HepG2 (cell line): ENCODE measurements at regions not wholly inside any gene's neighbourhood (a gene's known extent, or its start where the extent isn't known, plus 50 kb on each side); places are given as distances from the start of the nearest gene placed in this dataset.

Source experiments
- ARNTL ChIP-seq: sonication (generic); formaldehyde crosslinking; IDR thresholded peaks from 2 replicates; pipeline ENCODE4 v1.4.0; 2020; ENCODE audit warnings: mild to moderate bottlenecking, missing genetic modification reagents
- CREB1 ChIP-seq, 2 experiments: fragments of 450-650 bp in 1 of 2; IDR thresholded peaks; 2 replicates each; pipeline ENCODE4 v1.6.1; 2016 to 2017; ENCODE audit warnings: control low read depth in 1 of 2, mild to moderate bottlenecking in 1 of 2, missing compliant biosample characterization in 1 of 2, missing genetic modification characterization in 1 of 2
- CTCF ChIP-seq: sonication (generic); formaldehyde crosslinking; IDR thresholded peaks from 2 replicates; pipeline ENCODE4 v1.5.0; 2020; ENCODE audit warnings: mild to moderate bottlenecking, missing genetic modification reagents, moderate library complexity
- POLR2A ChIP-seq, 2 experiments: IDR thresholded peaks; 2 replicates each; pipeline ENCODE4 v1.6.1; 2011; ENCODE audit warnings: low read depth in 2 of 2, low read length in 2 of 2, mild to moderate bottlenecking in 1 of 2, moderate library complexity in 1 of 2; ENCODE audit not compliant: insufficient read depth in 1 of 2
- RFX5 ChIP-seq: IDR thresholded peaks from 2 replicates; pipeline ENCODE4 v1.6.1; 2011; ENCODE audit warnings: low read depth, low read length, improper control_type of control experiment
- TBP ChIP-seq: sonication (generic); formaldehyde crosslinking; IDR thresholded peaks from 2 replicates; pipeline ENCODE4 v1.5.0; 2020; ENCODE audit warnings: missing genetic modification reagents
- USF2 ChIP-seq, 2 experiments: sonication (generic) in 1 of 2; formaldehyde crosslinking in 1 of 2; IDR thresholded peaks; 2 replicates each; pipeline versions ENCODE4 v1.5.1 to v1.6.1; 2011 to 2020; ENCODE audit warnings: borderline replicate concordance in 1 of 2, low read depth in 1 of 2, low read length in 1 of 2, mild to moderate bottlenecking in 1 of 2, missing genetic modification reagents in 1 of 2, moderate library complexity in 1 of 2
- ZNF256 ChIP-seq: sonication (generic); formaldehyde crosslinking; conservative IDR thresholded peaks from 2 replicates; pipeline ENCODE4 v1.4.0; 2020; ENCODE audit warnings: missing genetic modification reagents
- ZNF546 ChIP-seq: sonication (generic); formaldehyde crosslinking; conservative IDR thresholded peaks from 2 replicates; pipeline ENCODE4 v1.8.1; 2023; ENCODE audit warnings: mild to moderate bottlenecking, missing genetic modification reagents
- ZNF652 ChIP-seq: IDR thresholded peaks from 2 replicates; pipeline ENCODE4 v1.6.1; 2016; ENCODE audit warnings: low read depth, borderline replicate concordance
- TF ChIP-seq, protein P1 (sequence below): sonication (generic); formaldehyde crosslinking; IDR thresholded peaks from 2 replicates; pipeline ENCODE4 v1.4.0; 2020; ENCODE audit warnings: missing genetic modification reagents
- TF ChIP-seq, protein P2 (sequence below): sonication (generic); formaldehyde crosslinking; IDR thresholded peaks from 2 replicates; pipeline ENCODE4 v1.4.0; 2020; ENCODE audit warnings: low read depth, mild to moderate bottlenecking, missing genetic modification reagents
- TF ChIP-seq, protein P3 (sequence below): sonication (generic); formaldehyde crosslinking; IDR thresholded peaks from 2 replicates; pipeline ENCODE4 v1.4.0; 2020; ENCODE audit warnings: missing genetic modification reagents

DNA sequence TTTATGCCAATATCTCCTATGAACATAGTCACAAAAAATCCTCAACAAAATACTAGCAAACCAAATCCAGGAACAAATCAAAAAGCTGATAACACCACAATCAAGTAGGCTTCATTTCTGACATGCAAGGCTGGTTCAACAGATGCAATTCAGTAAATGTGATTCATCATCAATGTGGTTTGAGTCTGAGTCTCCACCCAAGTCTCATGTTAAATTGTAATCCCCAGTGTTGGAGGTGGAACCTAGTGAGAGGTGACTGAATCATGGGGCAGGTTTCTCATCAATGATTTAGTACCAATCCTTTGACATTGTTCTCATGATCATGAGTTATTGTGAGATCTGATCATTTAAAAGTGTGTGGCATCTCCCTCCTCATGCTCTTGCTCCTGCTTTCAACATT lies 1072.7 kb downstream of the NR2F1-AS1 start:
- TF ChIP-seq ZNF652 (CRISPR knock-in tag) (no peak), RFX5 (no peak), ZNF256 (CRISPR knock-in tag) (no peak), TBP (CRISPR knock-in tag) (no peak), CTCF (CRISPR knock-in tag) (no peak), USF2 (IDR thresholded peaks at IDR 0.05; ENCODE audit: low read depth, low read length) (no peak), USF2 (CRISPR knock-in tag; IDR thresholded peaks at IDR 0.05; ENCODE audit: borderline replicate concordance) (no peak), CREB1 (IDR thresholded peaks at IDR 0.05) (no peak), CREB1 (CRISPR knock-in tag; IDR thresholded peaks at IDR 0.05) (no peak), ARNTL (CRISPR knock-in tag) (no peak), ZNF546 (no peak), POLR2A (IDR thresholded peaks at IDR 0.05; ENCODE audit: insufficient read depth in 1 of 2, low read depth in 2 of 2, low read length in 2 of 2) (no peak)
- TF ChIP-seq, protein P1, sequence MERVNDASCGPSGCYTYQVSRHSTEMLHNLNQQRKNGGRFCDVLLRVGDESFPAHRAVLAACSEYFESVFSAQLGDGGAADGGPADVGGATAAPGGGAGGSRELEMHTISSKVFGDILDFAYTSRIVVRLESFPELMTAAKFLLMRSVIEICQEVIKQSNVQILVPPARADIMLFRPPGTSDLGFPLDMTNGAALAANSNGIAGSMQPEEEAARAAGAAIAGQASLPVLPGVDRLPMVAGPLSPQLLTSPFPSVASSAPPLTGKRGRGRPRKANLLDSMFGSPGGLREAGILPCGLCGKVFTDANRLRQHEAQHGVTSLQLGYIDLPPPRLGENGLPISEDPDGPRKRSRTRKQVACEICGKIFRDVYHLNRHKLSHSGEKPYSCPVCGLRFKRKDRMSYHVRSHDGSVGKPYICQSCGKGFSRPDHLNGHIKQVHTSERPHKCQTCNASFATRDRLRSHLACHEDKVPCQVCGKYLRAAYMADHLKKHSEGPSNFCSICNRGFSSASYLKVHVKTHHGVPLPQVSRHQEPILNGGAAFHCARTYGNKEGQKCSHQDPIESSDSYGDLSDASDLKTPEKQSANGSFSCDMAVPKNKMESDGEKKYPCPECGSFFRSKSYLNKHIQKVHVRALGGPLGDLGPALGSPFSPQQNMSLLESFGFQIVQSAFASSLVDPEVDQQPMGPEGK: no peak
- TF ChIP-seq, protein P2, sequence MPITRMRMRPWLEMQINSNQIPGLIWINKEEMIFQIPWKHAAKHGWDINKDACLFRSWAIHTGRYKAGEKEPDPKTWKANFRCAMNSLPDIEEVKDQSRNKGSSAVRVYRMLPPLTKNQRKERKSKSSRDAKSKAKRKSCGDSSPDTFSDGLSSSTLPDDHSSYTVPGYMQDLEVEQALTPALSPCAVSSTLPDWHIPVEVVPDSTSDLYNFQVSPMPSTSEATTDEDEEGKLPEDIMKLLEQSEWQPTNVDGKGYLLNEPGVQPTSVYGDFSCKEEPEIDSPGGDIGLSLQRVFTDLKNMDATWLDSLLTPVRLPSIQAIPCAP (CRISPR knock-in tag): no peak
- TF ChIP-seq, protein P3, sequence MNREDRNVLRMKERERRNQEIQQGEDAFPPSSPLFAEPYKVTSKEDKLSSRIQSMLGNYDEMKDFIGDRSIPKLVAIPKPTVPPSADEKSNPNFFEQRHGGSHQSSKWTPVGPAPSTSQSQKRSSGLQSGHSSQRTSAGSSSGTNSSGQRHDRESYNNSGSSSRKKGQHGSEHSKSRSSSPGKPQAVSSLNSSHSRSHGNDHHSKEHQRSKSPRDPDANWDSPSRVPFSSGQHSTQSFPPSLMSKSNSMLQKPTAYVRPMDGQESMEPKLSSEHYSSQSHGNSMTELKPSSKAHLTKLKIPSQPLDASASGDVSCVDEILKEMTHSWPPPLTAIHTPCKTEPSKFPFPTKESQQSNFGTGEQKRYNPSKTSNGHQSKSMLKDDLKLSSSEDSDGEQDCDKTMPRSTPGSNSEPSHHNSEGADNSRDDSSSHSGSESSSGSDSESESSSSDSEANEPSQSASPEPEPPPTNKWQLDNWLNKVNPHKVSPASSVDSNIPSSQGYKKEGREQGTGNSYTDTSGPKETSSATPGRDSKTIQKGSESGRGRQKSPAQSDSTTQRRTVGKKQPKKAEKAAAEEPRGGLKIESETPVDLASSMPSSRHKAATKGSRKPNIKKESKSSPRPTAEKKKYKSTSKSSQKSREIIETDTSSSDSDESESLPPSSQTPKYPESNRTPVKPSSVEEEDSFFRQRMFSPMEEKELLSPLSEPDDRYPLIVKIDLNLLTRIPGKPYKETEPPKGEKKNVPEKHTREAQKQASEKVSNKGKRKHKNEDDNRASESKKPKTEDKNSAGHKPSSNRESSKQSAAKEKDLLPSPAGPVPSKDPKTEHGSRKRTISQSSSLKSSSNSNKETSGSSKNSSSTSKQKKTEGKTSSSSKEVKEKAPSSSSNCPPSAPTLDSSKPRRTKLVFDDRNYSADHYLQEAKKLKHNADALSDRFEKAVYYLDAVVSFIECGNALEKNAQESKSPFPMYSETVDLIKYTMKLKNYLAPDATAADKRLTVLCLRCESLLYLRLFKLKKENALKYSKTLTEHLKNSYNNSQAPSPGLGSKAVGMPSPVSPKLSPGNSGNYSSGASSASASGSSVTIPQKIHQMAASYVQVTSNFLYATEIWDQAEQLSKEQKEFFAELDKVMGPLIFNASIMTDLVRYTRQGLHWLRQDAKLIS: no peak
